PC-3 (cell line): ENCODE measurements at regions not wholly inside any gene's neighbourhood (a gene's known extent, or its start where the extent isn't known, plus 50 kb on each side); places are given as distances from the start of the nearest gene placed in this dataset.

Source experiments
- EZH2 ChIP-seq: fragments of 300-600 bp; sonication (generic); IDR thresholded peaks from one replicate; pipeline ENCODE4 v1.6.1; 2017; ENCODE audit warnings: antibody characterized with exemption, mild to moderate bottlenecking, low read length; ENCODE audit not compliant: unreplicated experiment
- EZH2phosphoT487 ChIP-seq: fragments of 300-600 bp; sonication (generic); IDR thresholded peaks from 2 replicates; pipeline ENCODE4 v1.6.1; 2018; ENCODE audit warnings: mild to moderate bottlenecking, antibody characterized with exemption, low read length, borderline replicate concordance
- TF ChIP-seq, protein P1 (sequence below): fragments of 300-600 bp; sonication (generic); conservative IDR thresholded peaks from 2 replicates; pipeline ENCODE4 v1.5.1; 2017; ENCODE audit warnings: antibody characterized with exemption, low read depth, mild to moderate bottlenecking, low read length

DNA sequence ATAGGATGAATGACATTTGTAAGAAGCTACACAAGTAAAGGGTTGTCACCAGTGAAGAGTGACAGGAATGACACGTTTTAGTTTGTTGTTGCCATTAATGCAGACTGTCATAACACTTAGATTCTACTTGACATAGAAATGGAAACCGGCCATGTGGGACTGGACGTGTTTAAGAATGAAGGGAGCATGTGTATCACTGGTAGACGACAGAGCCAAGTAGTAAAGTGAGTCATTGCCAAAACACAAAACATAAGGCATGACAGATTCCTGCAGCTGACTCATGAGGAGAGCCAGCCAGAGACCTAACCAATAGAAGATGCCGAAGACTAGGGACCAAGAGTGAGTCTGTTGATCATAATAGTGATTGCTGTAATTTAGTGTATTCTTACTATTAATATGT lies 106.2 kb upstream of the PLAAT1 start:
- TF ChIP-seq, protein P1, sequence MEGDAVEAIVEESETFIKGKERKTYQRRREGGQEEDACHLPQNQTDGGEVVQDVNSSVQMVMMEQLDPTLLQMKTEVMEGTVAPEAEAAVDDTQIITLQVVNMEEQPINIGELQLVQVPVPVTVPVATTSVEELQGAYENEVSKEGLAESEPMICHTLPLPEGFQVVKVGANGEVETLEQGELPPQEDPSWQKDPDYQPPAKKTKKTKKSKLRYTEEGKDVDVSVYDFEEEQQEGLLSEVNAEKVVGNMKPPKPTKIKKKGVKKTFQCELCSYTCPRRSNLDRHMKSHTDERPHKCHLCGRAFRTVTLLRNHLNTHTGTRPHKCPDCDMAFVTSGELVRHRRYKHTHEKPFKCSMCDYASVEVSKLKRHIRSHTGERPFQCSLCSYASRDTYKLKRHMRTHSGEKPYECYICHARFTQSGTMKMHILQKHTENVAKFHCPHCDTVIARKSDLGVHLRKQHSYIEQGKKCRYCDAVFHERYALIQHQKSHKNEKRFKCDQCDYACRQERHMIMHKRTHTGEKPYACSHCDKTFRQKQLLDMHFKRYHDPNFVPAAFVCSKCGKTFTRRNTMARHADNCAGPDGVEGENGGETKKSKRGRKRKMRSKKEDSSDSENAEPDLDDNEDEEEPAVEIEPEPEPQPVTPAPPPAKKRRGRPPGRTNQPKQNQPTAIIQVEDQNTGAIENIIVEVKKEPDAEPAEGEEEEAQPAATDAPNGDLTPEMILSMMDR: no peak
- TF ChIP-seq EZH2 (no peak), EZH2phosphoT487 (no peak)
